GM19455 (cell line): ENCODE measurements at regions not wholly inside any gene's neighbourhood (a gene's known extent, or its start where the extent isn't known, plus 50 kb on each side); places are given as distances from the start of the nearest gene placed in this dataset.
"Not testable (repeated sequence)": the region's sequence is repeated elsewhere in the genome, so short reads cannot be mapped to it uniquely, and the experiment has no call there.

Experiments used
- ATAC-seq: cut with Tn5 transposase; IDR thresholded peaks from one replicate; pipeline ENCODE4 v1.9.1; 2021; ENCODE audit not compliant: unreplicated experiment

DNA sequence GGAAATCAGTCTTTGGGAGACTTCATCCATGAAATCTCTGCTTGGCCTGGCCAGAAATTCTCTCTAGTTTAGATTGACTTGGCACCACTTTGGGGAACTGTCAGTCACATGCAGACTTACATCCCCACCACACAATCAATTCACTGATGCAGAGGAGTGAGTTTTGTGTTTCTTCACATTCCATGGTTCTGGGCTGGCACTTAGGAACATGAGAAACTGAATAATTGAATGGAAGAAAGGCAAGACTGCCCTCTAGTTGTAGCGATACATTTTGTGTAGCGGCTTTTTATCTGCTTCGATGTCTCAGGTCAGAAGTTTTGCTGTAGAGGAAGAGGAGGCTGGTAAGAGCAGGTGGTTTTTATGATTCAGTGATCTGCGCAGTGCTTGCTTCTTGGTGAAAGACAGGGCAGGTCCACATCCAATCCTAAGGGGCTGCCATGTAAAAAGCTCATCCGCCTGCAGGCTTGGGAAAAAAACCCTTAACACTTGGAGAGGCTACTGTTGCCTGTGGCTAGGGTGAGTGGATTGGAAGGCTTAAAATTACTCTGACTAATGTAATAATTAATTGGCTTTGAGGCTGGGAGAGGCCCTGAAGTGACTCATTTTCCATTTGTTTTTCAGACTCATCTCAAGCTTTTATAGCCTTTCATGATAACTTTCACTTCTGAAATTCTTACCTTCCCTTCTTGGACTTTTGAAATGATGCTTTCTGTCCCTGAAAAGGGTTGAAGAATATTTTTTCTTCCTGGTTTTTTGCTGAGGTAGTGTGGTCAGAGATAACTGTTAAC is 75.4 kb upstream of the LPCAT1 start:
- ATAC-seq = not testable (repeated sequence)

DNA sequence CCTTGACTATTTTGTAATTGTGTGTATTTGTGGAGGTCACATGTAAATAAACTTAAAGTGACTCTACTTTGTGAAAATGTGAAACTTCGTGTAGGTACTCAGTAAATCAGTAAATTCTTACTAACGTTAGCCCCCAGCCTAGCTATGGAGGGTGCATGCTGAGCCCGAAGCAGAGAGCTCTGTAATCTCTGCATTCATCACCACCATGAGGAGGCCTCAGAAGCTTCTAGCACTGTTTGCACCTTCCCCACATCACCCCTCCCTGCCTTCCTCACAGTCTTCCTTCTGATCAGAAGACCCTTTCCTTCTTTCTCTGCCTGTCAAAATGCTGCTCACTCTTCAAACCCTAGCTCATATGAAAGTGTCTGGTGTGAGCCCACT is 73.3 kb upstream of the LPCAT1 start:
- ATAC-seq = not testable (repeated sequence)

DNA sequence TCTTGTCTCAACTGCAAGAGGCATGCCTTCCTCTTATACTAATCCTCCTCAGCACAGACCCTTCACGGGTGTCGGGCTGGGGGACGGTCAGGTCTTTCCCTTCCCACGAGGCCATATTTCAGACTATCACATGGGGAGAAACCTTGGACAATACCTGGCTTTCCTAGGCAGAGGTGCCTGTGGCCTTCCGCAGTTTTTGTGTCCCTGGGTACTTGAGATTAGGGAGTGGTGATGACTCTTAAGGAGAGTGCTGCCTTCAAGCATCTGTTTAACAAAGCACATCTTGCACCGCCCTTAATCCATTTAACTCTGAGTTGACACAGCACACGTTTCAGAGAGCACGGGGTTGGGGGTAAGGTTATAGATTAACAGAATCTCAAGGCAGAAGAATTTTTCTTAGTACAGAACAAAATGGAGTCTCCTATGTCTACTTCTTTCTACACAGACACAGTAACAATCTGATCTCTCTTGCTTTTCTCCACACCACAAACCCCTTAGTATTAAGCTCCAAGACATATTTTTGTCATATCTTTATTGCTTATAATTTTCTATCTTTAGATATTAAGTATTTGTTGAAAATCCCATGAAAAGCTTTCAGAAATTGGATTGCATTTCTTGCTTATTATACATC is 72.8 kb upstream of the LPCAT1 start:
- ATAC-seq = not testable (repeated sequence)

DNA sequence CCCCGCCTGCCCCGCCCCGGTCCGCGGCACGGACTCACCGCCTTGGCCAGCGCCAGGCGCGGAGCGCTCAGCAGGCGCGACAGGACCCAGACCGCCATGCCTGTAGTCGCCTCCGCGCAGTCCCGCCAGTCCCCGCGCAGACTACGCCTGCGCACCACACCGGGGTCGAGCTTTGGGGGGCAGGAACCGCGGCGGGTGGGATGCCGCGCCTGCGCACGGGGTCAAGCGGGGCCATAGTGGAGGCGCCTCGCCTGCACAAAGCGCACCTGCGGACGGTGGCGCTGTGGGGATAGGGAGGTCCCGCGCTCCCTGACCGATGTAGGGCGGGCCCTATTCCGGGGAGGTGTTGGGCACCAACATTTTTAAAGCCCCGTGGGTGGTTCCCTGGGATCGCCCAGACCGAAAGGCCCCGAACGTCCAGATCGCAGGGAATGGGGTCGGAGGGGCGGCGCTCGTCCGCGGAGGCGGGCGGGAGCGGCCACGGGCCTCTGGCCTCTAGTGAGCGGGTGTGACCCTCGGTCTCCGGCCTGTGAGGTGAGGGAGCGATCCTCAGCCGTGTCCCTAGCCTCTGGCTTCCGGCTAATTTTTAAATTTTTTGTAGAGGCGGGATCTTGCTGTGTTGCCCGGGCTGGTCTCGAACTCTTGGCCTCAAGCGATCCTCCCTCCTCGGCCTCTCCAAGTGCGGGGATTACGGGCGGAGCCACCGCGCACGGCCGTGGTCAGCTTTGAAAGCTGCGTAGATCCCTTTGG is 70.8 kb upstream of the LPCAT1 start:
- peak; percentile 96 for ATAC-seq

DNA sequence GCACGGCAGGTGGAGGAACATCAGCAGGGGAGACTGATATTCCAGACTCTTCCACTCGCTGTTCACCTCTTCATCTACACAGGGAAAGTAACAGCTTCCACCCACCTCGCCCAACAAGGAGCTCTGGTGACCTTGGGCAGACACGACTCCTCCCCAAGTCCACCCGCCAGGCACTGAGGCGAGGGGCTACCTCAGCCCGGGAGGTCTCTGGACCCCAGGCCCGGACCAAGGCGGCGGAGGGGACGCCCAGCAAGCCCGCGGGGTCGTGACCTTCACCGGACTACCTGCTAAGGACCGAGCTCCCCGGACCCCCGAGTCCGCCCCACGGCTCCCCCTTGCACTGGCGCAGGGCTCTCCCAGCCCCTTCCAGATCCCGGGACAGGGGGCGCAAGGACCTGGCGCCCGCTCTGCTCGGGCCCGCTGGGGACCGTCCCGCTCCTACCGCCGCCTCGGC is 70.2 kb upstream of the LPCAT1 start:
- ATAC-seq = peak; percentile 17

DNA sequence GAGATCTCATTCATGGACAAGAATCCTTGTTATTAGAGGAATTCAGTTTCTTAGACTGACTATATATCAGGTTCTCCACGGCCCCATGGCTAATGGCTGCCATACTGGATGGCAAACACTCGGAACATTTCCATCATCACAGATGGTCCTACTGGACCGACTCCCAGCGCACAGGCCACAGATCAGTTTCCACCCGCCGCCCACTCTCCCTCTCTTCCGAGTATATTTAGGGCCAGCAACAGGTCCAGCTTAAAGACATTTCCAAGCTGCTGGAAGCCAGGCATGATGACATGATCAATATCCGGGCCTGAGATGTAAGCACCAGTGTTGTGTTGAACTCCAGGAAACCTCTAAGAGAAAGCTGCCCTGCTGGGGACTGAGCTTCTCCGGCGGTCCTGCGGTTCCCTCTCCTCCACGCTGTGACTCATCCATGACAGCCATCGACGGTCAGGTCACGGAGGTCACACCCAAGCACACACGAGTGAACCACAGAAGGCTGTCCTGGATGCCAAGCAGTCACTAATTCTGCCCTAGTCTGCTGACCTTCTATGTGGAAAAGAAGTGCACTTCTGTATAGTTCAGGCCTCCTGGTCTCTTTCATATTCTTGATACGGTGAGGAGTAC is 64.4 kb upstream of the LPCAT1 start:
- ATAC-seq = not testable (repeated sequence)

DNA sequence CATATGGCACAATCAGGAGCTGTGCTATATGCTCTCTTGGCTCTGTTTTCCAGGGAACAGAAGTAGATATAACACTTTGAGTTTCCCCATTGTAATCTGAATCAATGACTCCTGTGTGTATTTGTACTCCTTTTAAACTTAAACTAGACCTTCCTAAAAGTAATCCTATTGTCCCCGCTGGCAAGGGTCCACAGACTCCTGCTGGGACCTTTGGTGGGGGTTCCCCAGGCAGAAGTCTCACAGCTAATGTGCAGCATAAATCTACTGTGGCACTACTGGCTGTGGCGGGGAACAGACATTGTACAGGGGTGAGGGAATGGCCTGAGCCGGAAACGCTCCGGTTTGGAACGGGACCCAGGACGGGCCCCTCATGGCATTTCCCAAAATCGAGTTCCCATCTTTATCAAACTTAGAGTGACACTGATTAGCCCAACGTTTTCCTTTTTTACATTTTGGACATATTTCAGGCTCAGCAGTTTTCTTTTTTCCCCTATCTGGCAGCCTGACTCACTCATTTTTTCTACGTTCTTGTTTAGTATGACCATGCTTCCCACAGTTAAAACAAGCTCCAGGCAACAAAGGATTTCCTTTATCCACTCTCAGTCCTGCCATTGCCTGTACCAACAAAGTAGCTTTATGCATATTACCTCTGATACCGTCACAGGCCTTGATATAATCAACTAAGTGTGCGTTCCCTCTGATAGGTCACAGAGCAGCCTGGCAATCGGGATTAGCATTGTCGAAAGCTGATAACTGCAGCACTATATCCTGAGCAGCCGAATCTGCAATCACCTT is 59.5 kb upstream of the LPCAT1 start:
- not testable (repeated sequence) for ATAC-seq

DNA sequence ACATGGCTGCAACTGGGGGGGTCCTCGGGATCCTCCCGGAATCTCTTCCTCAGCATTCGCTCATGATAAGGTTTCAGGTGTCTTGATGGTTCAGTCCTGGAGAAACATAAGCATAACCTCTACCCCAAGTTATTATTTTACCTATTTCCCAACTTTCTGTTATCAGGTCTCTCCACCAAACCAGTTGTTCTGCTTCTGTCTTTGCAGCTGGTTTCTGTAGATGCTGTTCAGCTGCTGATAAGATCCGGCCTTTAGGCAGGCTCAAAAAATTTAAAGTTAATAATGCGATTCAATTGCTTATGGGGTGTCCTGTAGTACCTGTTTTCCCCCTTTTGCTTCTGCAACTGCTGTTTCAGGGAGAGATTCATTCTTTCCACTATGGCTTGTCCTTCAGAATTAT is 55.6 kb upstream of the LPCAT1 start:
- not testable (repeated sequence) for ATAC-seq

DNA sequence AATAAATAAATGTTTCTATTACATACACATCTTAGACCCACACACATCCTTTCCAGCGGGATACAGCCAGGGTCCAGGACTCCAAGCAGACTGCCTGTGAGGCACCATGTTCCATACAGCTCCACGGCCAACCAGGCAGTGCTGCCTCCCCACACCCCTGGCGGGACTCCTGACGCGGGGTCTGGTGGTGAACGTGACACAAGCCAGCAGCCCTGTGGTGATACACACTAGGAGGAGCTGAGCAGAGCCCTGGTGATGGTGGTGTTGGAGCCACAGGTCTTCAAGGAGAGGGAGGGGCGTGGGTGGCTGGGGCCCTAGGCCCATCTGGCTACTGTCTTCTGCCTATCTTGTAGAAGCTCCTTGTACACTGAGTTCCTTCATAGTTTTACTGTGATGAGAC is 53.1 kb upstream of the LPCAT1 start:
- ATAC-seq = not testable (repeated sequence)

DNA sequence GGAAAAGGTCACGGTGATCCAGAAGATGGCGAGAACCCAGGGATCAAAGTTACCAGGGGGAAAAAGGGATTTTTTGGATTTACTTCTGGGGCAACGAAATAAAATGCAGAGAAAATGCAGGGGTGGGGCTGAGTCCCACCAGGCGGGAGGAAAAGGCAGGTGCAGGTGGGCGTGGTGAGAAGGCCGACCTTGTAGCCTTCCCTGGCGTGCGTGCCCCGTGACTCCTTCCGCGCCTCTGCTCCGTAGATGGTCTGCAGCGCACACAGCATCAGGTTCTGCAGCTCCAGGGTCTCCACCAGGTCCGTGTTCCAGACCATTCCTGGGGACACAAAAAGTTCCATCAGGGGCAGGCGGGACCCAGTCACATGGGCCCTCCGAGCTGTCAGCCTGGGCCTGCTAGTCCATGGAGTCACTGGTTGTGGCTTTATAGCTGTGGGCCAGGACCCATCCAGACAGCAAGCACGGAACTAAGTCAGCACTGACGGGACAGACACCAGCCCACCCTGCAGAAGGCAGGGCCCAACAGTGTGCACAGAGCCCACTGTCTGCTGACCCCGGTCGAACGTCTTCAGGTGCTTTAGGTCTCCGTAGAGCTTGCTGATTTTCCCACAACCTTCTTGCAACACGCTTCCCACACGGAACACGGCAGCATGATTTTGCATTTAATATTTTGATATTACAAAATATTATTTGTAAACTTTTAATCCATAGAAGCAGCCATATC is 52.4 kb upstream of the LPCAT1 start:
- not testable (repeated sequence) for ATAC-seq

DNA sequence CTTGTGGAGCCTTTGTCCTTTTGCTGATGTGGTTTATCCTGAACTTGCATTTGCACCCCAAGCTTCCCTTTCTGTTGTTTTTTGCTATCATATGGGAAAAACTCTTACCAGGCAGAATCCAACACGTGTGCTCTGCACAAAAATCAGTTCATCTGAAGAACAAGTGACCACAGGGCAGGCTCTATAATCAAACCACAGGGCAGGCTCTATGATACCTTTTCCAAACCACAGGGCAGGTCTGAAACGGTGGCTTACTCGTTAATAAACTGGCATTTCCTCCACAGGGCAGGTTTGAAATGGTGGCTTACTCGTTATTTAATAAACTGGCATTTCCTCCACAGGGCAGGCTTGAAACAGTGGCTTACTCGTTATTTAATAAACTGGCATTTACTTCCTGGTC is 51.7 kb upstream of the LPCAT1 start:
- not testable (repeated sequence) for ATAC-seq

DNA sequence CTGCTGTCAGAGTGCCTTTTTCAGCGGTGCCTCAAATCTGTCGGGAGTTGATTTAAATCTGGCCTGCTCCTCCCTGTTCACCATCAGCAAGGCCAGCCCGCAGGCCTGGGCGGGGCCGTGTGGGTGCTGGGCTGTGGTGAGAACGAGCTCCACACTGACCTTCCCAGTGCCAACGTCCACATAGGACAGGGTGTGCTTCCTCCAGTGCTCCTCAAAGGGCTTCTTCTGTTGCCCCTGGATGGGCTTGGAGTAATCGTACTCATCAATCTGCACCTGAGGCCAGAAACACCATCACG is 50.2 kb upstream of the LPCAT1 start:
- not testable (repeated sequence) for ATAC-seq

DNA sequence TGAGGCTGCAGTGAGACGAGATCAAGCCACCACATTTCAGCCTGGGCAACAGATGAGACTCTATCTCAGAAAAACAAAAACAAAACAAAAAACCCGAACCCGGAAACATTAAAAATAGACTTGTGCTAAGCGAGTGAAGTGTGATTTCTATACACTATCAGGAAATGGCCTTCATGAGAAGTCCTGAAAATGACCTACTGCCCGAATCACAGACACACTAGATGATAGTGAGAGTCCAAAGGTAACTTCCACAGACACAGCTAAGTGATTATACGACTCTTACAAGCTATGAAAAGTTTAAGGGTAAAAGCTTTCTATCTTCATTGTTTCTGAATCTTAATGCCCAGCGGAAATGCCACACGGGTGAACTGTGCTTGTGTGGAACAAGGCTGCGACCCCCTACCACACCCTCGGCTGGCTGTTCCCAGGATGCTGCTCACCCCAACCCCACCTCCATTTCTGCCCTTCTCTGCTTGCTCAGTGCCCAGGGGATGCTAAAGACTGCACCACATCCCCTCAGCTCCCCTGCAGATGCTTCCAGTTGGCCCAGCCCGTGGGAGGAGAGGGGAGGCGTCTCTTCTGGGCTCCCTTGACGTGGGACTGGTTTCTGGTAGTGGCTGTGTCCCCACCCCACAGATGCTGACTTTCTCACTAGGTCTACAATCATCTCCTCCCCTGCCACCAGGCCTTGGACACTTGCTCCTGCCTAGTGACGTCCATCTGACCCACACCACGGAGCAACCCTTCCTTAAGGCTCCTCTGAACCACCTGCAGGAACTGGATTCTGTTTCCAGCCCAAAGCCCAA is 49.7 kb upstream of the LPCAT1 start:
- ATAC-seq = not testable (repeated sequence)
